ENCODE measurements at regions not wholly inside any gene's neighbourhood (a gene's known extent, or its start where the extent isn't known, plus 50 kb on each side); places are given as distances from the start of the nearest gene placed in this dataset.

DNA sequence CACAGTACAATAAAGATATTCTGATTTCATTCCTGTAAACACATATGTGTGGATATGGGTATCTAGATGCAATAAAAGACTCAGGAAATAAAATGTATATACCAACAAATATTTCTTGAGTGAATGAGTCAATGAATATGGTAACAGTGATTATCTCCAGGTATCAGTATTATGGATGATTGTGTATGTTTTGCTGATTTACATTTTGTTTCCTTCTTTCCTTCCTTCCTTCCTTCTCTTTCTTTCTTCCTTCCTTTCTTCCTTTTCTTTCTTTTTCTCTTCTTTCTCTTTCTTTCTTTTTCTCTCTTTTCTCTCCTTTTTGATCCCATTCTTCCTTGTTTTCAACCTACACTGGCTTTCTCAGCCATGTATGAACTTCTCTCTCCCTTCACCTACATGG, 85.3 kb upstream of the DLX6 start (continued):
- TF ChIP-seq, protein P1, sequence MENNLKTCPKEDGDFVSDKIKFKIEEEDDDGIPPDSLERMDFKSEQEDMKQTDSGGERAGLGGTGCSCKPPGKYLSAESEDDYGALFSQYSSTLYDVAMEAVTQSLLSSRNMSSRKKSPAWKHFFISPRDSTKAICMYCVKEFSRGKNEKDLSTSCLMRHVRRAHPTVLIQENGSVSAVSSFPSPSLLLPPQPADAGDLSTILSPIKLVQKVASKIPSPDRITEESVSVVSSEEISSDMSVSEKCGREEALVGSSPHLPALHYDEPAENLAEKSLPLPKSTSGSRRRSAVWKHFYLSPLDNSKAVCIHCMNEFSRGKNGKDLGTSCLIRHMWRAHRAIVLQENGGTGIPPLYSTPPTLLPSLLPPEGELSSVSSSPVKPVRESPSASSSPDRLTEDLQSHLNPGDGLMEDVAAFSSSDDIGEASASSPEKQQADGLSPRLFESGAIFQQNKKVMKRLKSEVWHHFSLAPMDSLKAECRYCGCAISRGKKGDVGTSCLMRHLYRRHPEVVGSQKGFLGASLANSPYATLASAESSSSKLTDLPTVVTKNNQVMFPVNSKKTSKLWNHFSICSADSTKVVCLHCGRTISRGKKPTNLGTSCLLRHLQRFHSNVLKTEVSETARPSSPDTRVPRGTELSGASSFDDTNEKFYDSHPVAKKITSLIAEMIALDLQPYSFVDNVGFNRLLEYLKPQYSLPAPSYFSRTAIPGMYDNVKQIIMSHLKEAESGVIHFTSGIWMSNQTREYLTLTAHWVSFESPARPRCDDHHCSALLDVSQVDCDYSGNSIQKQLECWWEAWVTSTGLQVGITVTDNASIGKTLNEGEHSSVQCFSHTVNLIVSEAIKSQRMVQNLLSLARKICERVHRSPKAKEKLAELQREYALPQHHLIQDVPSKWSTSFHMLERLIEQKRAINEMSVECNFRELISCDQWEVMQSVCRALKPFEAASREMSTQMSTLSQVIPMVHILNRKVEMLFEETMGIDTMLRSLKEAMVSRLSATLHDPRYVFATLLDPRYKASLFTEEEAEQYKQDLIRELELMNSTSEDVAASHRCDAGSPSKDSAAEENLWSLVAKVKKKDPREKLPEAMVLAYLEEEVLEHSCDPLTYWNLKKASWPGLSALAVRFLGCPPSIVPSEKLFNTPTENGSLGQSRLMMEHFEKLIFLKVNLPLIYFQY (CRISPR knock-in tag; IDR thresholded peaks at IDR 0.05; ENCODE audit: borderline replicate concordance): no peak
- TF ChIP-seq ZNF629 (CRISPR knock-in tag; conservative IDR thresholded peaks at IDR 0.05) (no peak), MBNL3 (CRISPR knock-in tag; conservative IDR thresholded peaks at IDR 0.05) (no peak), ARNT (IDR thresholded peaks at IDR 0.05) (no peak), MIER3 (CRISPR knock-in tag; IDR thresholded peaks at IDR 0.05; ENCODE audit: borderline replicate concordance) (no peak), MYC (CRISPR knock-in tag; IDR thresholded peaks at IDR 0.05; ENCODE audit: borderline replicate concordance) (no peak), ZFYVE20 (CRISPR knock-in tag; IDR thresholded peaks at IDR 0.05; ENCODE audit: borderline replicate concordance, low read depth) (no peak)
- TF ChIP-seq, protein P2, sequence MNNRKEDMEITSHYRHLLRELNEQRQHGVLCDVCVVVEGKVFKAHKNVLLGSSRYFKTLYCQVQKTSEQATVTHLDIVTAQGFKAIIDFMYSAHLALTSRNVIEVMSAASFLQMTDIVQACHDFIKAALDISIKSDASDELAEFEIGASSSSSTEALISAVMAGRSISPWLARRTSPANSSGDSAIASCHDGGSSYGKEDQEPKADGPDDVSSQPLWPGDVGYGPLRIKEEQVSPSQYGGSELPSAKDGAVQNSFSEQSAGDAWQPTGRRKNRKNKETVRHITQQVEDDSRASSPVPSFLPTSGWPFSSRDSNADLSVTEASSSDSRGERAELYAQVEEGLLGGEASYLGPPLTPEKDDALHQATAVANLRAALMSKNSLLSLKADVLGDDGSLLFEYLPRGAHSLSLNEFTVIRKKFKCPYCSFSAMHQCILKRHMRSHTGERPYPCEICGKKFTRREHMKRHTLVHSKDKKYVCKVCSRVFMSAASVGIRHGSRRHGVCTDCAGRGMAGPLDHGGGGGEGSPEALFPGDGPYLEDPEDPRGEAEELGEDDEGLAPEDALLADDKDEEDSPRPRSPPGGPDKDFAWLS (CRISPR knock-in tag; IDR thresholded peaks at IDR 0.05; ENCODE audit: borderline replicate concordance): no peak

DNA sequence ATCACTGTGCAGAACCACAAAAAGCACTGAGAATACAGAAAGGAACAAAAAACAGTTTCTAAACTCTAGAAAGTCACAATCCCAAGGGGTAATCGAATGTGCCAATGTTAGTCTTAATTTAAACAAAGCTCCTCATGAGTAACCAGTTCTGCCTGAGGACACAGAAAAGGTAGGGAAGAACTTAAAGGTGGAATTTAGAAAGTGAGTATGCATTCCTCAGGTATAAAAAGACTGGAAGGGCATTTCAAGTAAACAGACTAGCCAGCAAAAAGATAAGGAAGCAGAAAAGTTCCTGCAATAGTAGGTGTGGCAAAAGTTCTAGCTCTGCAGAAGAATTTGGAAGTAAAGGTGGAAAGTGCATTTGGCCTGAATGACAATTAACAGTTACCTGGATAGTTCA, 84.6 kb upstream of the DLX6 start:
- FAIRE-seq (no peak), DNase-seq (ENCODE audit: low spot score) (no peak), ATAC-seq (no peak)
- Histone ChIP-seq H4K20me1 (ENCODE audit: insufficient read depth, low read length) (no peaks in the 10 kb centered on the region), H3K27me3 (ENCODE audit: control insufficient read depth in 1 of 2, insufficient read depth in 2 of 2, low read length in 2 of 2) (no peaks in the 10 kb centered on the region), H3K4me3 (replicated peaks in 1 of 3; ENCODE audit: insufficient read depth in 1 of 3, low read depth in 2 of 3, low read length in 3 of 3) (no peak overlapping the region), H3K9me3 (ENCODE audit: low read length) (no peaks in the 10 kb centered on the region), H3K4me2 (ENCODE audit: low read depth, low read length) (no peak overlapping the region), H3K4me1 (ENCODE audit: insufficient read depth, low read length) (no peaks in the 10 kb centered on the region), H3K36me3 (replicated peaks in 1 of 2; ENCODE audit: control insufficient read depth in 1 of 2, insufficient read depth in 2 of 2, low read length in 2 of 2) (no peaks in the 10 kb centered on the region), H3K79me2 (ENCODE audit: insufficient read depth, low read length) (no peaks in the 10 kb centered on the region), H2AFZ (ENCODE audit: low read length) (no peak overlapping the region), H3K9ac (ENCODE audit: insufficient read depth, low read depth, low read length) (no peak overlapping the region), H3K27ac (ENCODE audit: extremely low read length, insufficient read depth, low read length) (no peak overlapping the region)
- intact Hi-C loops (cut with micrococcal nuclease; ENCODE audit: unreplicated experiment): no loop called here
- in situ Hi-C loops (cut with HindIII; ENCODE audit: extremely low pct_ligation_motif_present, low pct_unique_long_range_greater_than_20kb): no loop called here
- BruUV-seq (replicated peaks): no TSS peak
- TF ChIP-seq ZNF788 (CRISPR knock-in tag; IDR thresholded peaks at IDR 0.05; ENCODE audit: borderline replicate concordance) (no peak), HMG20A (CRISPR knock-in tag; IDR thresholded peaks at IDR 0.05; ENCODE audit: borderline replicate concordance) (no peak), SP2 (CRISPR knock-in tag; IDR thresholded peaks at IDR 0.05) (no peak), POGZ (CRISPR knock-in tag; IDR thresholded peaks at IDR 0.05) (no peak), GZF1 (CRISPR knock-in tag; IDR thresholded peaks at IDR 0.05) (no peak), ZNF530 (CRISPR knock-in tag; IDR thresholded peaks at IDR 0.05; ENCODE audit: low read depth) (no peak), SNAI1 (CRISPR knock-in tag; IDR thresholded peaks at IDR 0.05; ENCODE audit: borderline replicate concordance) (no peak), GABPB1 (CRISPR knock-in tag; IDR thresholded peaks at IDR 0.05) (no peak)
- TF ChIP-seq, protein P3, sequence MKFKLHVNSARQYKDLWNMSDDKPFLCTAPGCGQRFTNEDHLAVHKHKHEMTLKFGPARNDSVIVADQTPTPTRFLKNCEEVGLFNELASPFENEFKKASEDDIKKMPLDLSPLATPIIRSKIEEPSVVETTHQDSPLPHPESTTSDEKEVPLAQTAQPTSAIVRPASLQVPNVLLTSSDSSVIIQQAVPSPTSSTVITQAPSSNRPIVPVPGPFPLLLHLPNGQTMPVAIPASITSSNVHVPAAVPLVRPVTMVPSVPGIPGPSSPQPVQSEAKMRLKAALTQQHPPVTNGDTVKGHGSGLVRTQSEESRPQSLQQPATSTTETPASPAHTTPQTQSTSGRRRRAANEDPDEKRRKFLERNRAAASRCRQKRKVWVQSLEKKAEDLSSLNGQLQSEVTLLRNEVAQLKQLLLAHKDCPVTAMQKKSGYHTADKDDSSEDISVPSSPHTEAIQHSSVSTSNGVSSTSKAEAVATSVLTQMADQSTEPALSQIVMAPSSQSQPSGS (CRISPR knock-in tag; IDR thresholded peaks at IDR 0.05): no peak
- POLR2A ChIA-PET: no interaction called here
- CTCF ChIA-PET (ENCODE audit: low intra/inter-chr PET ratio, low total read pairs): no interaction called here
- 0% methylated on average over 1 of the region's 1 CpG for WGBS (ENCODE audit: low lambda C conversion rate)
